Kasumi-1 (cell line): ENCODE measurements at regions not wholly inside any gene's neighbourhood (a gene's known extent, or its start where the extent isn't known, plus 50 kb on each side); places are given as distances from the start of the nearest gene placed in this dataset.
"Not testable (repeated sequence)": the region's sequence is repeated elsewhere in the genome, so short reads cannot be mapped to it uniquely, and the experiment has no call there.

Experiments used
- DNase-seq, 2 experiments: peaks; one replicate each; lab custom pipeline; 2025; lab: John Stamatoyannopoulos, UW

GRCh38 chrX:82732861-82733260 lies 775.2 kb upstream of the POU3F4 start:
- no peak for DNase-seq

GRCh38 chrX:82734140-82734539 lies 774.0 kb upstream of the POU3F4 start:
- DNase-seq: no peak

- not testable (repeated sequence) for DNase-seq
Observed at GRCh38 chrX:82738313-82738712, 769.8 kb upstream of the POU3F4 start.

- no peak for DNase-seq
Observed at GRCh38 chrX:82742351-82742750, 765.7 kb upstream of the POU3F4 start.

GRCh38 chrX:82745725-82746124 lies 762.4 kb upstream of the POU3F4 start:
- DNase-seq: not testable (repeated sequence)

- no peak for DNase-seq
Observed at GRCh38 chrX:82748906-82749505, 759.1 kb upstream of the POU3F4 start.

- no peak for DNase-seq
Observed at GRCh38 chrX:82756272-82756671, 751.8 kb upstream of the POU3F4 start.

GRCh38 chrX:82757614-82758013 lies 750.5 kb upstream of the POU3F4 start:
- no peak for DNase-seq

- no peak for DNase-seq
Observed at GRCh38 chrX:82764521-82764920, 743.6 kb upstream of the POU3F4 start.

GRCh38 chrX:82765811-82766210 lies 742.3 kb upstream of the POU3F4 start:
- no peak for DNase-seq

- no peak for DNase-seq
Observed at GRCh38 chrX:82775426-82775825, 732.7 kb upstream of the POU3F4 start.

GRCh38 chrX:82782014-82782413 lies 726.1 kb upstream of the POU3F4 start:
- no peak for DNase-seq

- DNase-seq: not testable (repeated sequence)
Observed at GRCh38 chrX:82812902-82813301, 695.2 kb upstream of the POU3F4 start.

GRCh38 chrX:82813671-82814078 lies 694.4 kb upstream of the POU3F4 start:
- no peak for DNase-seq

GRCh38 chrX:82816001-82816400 lies 692.1 kb upstream of the POU3F4 start:
- no peak for DNase-seq

GRCh38 chrX:82816562-82816961 lies 691.5 kb upstream of the POU3F4 start:
- DNase-seq: no peak

- no peak for DNase-seq
Observed at GRCh38 chrX:82842286-82842685, 665.8 kb upstream of the POU3F4 start.

- no peak for DNase-seq
Observed at GRCh38 chrX:82848111-82848510, 660.0 kb upstream of the POU3F4 start.
